RWPE2 (cell line): ENCODE measurements at regions not wholly inside any gene's neighbourhood (a gene's known extent, or its start where the extent isn't known, plus 50 kb on each side); places are given as distances from the start of the nearest gene placed in this dataset.

Experiments used
- ATAC-seq: fragments of 200-7000 bp; cut with Tn5 transposase; 3 replicates; pipeline ENCODE4 v1.9.1; 2021; ENCODE audit warnings: low read depth
- DNase-seq: peaks from one replicate; pipeline ENCODE4 v3.0.0-alpha.2; 2020; ENCODE audit warnings: low spot score
- H3K27ac ChIP-seq: fragments of 450-650 bp; 2 replicates; pipeline ENCODE4 v1.5.1; 2017; ENCODE audit warnings: mild to moderate bottlenecking; ENCODE audit not compliant: poor library complexity, severe bottlenecking
- H3K27me3 ChIP-seq: fragments of 250-450 bp; sonication (Bioruptor Pico); 2 replicates; pipeline ENCODE4 v1.5.1; 2021; ENCODE audit warnings: mild to moderate bottlenecking, moderate library complexity; ENCODE audit not compliant: insufficient read depth, poor library complexity, severe bottlenecking
- H3K36me3 ChIP-seq: fragments of 250-450 bp; sonication (Bioruptor Pico); 2 replicates; pipeline ENCODE4 v1.5.1; 2020; ENCODE audit warnings: low read depth, mild to moderate bottlenecking, moderate library complexity
- H3K4me1 ChIP-seq: fragments of 250-450 bp; sonication (Bioruptor Pico); 2 replicates; pipeline ENCODE4 v1.5.1; 2021; ENCODE audit warnings: mild to moderate bottlenecking, moderate library complexity; ENCODE audit not compliant: insufficient read depth, poor library complexity, severe bottlenecking
- H3K4me3 ChIP-seq: fragments of 250-450 bp; sonication (Bioruptor Pico); 2 replicates; pipeline ENCODE4 v1.5.1; 2021; ENCODE audit warnings: mild to moderate bottlenecking, moderate library complexity; ENCODE audit not compliant: severe bottlenecking
- H3K9me3 ChIP-seq: fragments of 250-450 bp; sonication (Bioruptor Pico); 2 replicates; pipeline ENCODE4 v1.5.1; 2021; ENCODE audit warnings: mild to moderate bottlenecking, moderate library complexity; ENCODE audit not compliant: severe bottlenecking
- TF ChIP-seq, protein P1 (sequence below): fragments of 450-650 bp; IDR thresholded peaks from one replicate; pipeline ENCODE4 v1.5.1; 2017; ENCODE audit warnings: mild to moderate bottlenecking, moderate library complexity; ENCODE audit not compliant: poor library complexity, severe bottlenecking

DNA sequence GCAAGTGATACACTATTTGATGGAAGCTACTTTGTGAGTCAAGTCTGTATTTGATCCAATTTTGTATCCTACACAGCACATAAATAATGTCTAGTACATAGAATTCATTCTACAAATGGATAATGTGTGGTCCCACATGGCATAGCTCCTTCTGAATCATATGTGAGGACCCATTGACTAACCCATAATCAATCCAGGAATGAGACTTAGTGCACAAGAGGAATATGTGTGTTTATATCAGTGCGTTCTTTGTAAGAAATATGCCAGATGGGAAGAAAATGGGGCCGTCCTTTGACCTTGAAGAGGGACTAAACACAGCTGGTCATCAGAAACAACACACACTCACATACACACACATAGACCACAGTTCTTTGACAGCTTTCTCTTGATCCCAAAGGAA is 282.7 kb upstream of the SEMA6D start:
- H3K4me1 ChIP-seq, result peaks cover 18% of the 10 kb centered on the region
- H3K36me3 ChIP-seq, result no peaks in the 10 kb centered on the region
- H3K27me3 ChIP-seq, result no peaks in the 10 kb centered on the region
- H3K27ac ChIP-seq, result no peak overlapping the region
- H3K9me3 ChIP-seq, result no peaks in the 10 kb centered on the region
- DNase-seq (no peak), ATAC-seq (no peak)
- H3K4me3 ChIP-seq, result no peak overlapping the region
- TF ChIP-seq, protein P1, sequence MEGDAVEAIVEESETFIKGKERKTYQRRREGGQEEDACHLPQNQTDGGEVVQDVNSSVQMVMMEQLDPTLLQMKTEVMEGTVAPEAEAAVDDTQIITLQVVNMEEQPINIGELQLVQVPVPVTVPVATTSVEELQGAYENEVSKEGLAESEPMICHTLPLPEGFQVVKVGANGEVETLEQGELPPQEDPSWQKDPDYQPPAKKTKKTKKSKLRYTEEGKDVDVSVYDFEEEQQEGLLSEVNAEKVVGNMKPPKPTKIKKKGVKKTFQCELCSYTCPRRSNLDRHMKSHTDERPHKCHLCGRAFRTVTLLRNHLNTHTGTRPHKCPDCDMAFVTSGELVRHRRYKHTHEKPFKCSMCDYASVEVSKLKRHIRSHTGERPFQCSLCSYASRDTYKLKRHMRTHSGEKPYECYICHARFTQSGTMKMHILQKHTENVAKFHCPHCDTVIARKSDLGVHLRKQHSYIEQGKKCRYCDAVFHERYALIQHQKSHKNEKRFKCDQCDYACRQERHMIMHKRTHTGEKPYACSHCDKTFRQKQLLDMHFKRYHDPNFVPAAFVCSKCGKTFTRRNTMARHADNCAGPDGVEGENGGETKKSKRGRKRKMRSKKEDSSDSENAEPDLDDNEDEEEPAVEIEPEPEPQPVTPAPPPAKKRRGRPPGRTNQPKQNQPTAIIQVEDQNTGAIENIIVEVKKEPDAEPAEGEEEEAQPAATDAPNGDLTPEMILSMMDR, result no peak

DNA sequence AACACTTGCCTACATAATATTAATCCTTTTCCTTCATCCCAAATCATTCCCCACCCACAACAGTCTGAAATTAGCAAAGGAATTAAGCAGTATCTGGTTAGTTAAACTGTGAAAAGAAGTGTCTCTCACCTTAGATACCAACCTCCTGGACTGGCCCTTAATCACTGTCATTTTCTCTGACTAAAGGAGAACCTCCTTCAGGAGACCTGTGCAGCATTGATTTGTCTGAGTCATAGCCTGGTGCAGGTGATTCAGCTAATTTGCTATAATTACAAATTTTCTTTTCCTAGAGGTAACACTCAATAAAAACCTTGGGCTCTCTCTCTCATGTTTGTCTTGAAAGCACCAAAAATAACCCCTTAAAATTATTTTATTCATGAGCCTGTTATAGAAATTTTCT is 279.8 kb upstream of the SEMA6D start:
- DNase-seq, result no peak
- ATAC-seq, result peak; percentile 94
- H3K27me3 ChIP-seq, result no peaks in the 10 kb centered on the region
- peaks cover 19% of the 10 kb centered on the region for H3K4me1 ChIP-seq
- H3K36me3 ChIP-seq, result no peaks in the 10 kb centered on the region
- H3K9me3 ChIP-seq, result no peaks in the 10 kb centered on the region
- no peak overlapping the region for H3K4me3 ChIP-seq
- TF ChIP-seq, protein P1, result no peak
- H3K27ac ChIP-seq, result peak overlapping the region; percentile 8

DNA sequence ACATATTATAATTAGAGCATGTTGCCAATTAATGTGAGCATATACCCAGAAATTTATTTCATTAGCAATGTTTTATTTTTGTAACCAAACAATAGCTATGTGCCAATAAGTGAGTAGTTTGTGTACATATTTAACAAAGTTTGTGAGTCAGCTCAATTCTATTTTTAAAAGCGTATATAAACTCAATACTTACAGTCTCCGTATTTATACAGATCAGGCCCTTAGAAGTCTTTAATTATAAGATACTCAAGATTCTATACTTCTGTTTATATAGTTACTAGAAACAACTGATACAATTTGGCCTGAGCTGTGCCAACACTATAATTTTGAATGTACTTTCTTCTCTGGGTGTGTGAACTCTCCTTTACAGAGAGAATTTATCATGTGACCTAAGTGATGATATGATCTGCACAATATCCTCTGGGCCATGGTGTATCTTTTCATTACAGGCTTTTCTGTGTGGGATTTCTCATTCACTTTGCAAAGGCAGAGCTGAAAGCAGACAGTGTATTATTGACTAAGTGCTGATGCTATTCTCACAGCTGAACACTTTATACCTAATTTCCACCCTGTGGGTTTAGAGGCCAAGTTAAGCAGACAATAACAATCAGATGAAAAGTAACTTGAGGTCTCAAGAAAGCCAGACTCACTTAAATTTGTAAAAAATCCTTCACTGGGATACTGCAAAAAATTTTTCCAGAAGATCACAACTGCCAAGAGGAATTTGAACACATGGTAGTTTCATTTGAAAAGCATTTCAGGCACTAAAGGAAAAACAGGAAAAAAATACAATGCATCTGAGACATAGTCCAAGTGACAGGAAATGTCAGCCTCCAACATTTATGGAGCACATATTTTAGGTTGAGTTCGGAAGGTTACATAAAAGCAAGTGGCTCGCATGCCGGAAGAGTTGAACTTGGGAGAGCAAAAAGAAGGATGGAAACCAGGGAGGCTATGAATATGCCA is 277.9 kb upstream of the SEMA6D start:
- DNase-seq, result no peak
- no peaks in the 10 kb centered on the region for H3K9me3 ChIP-seq
- ATAC-seq, result peak; percentile 11; the same call in 1 of the 3 replicates
- H3K36me3 ChIP-seq, result no peaks in the 10 kb centered on the region
- TF ChIP-seq, protein P1, result no peak
- H3K4me1 ChIP-seq, result peaks cover 31% of the 10 kb centered on the region
- H3K27me3 ChIP-seq, result no peaks in the 10 kb centered on the region
- H3K4me3 ChIP-seq, result no peak overlapping the region
- H3K27ac ChIP-seq, result no peak overlapping the region

DNA sequence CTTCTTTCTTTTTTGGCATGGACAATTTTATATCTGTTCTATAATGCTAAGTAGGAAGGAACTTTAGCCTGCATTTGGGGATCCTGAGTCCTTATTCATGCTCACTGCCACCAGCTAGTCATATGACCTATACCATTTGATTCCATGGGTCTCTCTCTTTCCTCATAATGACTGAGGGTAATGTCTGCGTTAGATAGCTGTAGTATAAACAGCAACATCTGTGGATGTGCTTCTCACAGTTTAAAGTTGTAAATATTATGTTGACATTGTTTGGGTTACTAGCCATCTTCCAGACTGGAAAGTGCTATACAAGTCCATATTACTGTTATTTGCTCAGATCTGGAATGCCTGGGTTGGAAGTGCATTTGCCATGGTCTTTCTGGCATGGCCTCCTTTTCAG is 274.9 kb upstream of the SEMA6D start:
- no peaks in the 10 kb centered on the region for H3K9me3 ChIP-seq
- no peaks in the 10 kb centered on the region for H3K36me3 ChIP-seq
- no peaks in the 10 kb centered on the region for H3K27me3 ChIP-seq
- TF ChIP-seq, protein P1, result no peak
- H3K27ac ChIP-seq, result no peak overlapping the region
- no peak overlapping the region for H3K4me3 ChIP-seq
- no peak for ATAC-seq
- no peak for DNase-seq
- H3K4me1 ChIP-seq, result peaks cover 27% of the 10 kb centered on the region

DNA sequence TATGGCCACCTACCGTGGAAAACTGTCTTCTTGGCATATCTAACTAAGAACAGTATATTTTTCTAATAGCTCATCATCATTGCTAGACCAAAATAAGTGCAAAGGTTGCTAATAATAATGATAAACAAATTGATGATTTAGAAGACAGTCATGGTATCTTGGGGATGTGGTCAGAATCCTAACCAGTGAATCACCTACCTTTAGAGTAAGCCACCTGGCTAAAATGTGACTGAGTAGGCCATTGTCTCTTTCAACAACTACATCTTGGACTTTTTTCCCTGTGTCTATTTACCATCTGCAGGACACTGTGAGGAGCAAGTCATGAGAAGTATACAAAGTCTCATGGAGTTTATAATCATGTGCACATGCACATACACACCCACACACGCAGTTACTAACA is 273.5 kb upstream of the SEMA6D start:
- peak overlapping the region; percentile 46 for H3K27ac ChIP-seq
- no peaks in the 10 kb centered on the region for H3K27me3 ChIP-seq
- DNase-seq, result no peak
- H3K4me1 ChIP-seq, result peaks cover 20% of the 10 kb centered on the region
- no peaks in the 10 kb centered on the region for H3K36me3 ChIP-seq
- ATAC-seq, result peak; percentile 97
- TF ChIP-seq, protein P1, result no peak
- H3K4me3 ChIP-seq, result no peak overlapping the region
- no peaks in the 10 kb centered on the region for H3K9me3 ChIP-seq
